Stimulated activated CD4-positive, alpha-beta T cell treated with anti-CD3 and anti-CD28 coated beads, Interleukin-4, amount 100 ng/mL, for 4 hours (primary cell): ENCODE measurements at regions not wholly inside any gene's neighbourhood (a gene's known extent, or its start where the extent isn't known, plus 50 kb on each side); places are given as distances from the start of the nearest gene placed in this dataset.

Experiments used
- DNase-seq, 2 experiments: peaks; one replicate each; pipeline ENCODE4 v3.0.0-alpha.2; 2020

DNA sequence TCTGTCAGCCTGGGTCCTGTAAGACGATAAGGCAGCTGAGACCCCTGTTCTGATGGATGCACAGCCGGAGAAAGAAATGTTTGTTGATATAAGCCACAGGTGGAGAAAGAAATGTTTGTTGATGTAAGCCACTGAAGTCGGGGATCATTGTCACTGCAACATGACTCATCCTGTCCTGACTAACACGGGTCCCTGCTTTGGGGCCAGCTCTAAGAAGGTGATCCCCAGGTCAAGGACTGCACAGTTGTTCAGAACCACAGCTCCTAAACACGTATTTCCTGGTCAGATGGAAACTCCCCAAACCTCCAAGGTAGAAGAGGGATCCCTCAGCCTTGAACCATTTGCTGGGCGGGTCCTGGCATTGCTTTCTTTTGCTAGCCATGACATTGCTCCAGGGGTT lies 86.4 kb upstream of the IGSF21 start:
- DNase-seq: no peak

DNA sequence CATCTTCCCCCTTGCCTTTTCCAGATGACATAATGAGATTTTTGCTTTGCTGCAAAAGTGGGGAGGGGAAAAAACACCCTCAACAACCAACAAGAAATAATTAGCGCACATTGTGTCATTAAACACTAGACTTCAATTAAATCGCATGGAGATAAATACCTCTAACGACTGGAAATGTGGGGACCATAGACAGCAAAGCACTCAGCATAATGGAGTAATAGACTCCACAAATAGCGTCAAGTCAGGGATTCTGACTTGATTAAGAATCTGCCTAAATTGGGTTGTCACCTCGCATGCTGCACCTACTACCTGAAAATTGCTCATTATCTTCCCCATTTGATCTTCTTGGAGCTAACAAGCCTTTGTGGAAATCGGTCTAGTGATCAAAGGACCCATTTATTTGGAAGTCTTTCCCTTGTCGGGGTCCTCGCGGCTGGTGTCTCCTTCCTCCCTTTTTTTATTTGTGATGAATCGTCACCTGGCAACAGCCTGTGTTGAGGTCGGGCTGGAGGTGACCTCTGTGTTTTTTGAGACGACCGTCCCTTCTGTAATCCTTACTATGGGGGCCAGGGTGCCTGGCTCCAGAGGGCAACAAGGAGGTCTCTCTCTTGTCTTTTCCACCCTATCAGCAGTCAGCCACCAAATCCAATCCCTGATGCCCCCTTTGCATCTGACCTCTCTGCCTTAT lies 75.3 kb upstream of the IGSF21 start:
- DNase-seq: no peak

GRCh38 chr1:18035145-18035544 lies 72.5 kb upstream of the IGSF21 start:
- no peak for DNase-seq

DNA sequence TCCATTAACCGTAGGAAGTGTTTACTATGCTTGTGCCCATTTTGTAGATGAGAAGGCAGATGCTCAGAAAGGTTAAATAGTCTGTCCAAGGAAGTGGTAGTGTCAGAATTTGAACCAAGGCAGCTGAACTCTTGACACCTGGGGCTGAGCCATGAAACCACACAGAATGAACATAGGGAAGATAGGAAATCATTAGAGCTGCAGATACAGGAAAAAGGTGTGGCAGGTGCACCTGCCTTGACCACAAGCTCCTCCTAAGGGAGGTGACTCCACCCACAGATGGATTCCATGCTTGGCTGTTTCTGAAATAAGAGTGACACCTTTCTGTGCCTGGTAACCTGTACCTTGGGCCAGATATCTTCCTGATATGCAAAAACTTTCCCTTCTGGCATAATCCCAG lies 69.9 kb upstream of the IGSF21 start:
- DNase-seq: no peak

DNA sequence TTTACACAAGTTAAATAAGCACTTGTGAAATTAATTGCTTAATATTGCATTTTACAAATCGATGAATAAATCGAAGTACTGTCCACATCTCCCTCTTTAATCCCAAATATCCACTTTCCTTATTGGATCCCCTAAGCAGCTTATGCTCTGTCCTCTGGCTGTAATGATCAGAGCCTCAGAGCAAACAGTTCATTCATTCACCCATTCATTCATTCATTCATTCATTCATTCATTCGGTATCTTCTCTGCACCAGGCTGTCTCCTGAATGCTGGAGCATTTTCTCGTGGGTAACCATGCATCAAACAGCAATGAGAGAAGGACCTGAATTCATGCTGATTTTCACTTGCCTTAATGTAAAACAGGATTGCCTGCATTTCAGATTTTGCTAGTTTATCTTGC lies 69.5 kb upstream of the IGSF21 start:
- DNase-seq: no peak

GRCh38 chr1:18039102-18039501 lies 68.5 kb upstream of the IGSF21 start:
- no peak for DNase-seq

GRCh38 chr1:18041102-18041501 lies 66.5 kb upstream of the IGSF21 start:
- DNase-seq: no peak

GRCh38 chr1:18041685-18042355 lies 65.8 kb upstream of the IGSF21 start:
- DNase-seq: no peak

- no peak for DNase-seq
Measured at GRCh38 chr1:18043871-18044270, 63.7 kb upstream of the IGSF21 start.

- no peak for DNase-seq
Measured at GRCh38 chr1:18045203-18045602, 62.4 kb upstream of the IGSF21 start.

- DNase-seq: no peak
Measured at GRCh38 chr1:18045621-18046020, 62.0 kb upstream of the IGSF21 start.

DNA sequence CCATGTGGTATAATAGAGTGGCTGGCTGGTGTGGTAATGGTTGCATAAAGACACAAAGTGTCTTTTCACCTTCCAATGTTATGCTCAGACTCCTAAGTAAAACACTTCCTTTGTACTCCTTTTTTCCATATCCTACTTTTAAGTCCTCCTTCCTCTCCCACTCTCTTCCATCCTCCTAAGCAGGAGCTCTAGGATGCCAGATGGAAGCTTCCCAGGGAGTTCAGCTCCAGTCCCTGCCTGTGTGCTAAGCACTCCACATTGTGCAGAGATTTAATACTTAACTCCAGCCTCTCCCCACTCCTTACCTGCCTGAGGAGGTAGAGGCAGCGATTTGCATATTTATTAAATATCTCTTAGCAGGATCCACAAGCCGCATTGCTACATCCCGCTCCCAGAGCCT lies 60.5 kb upstream of the IGSF21 start:
- no peak for DNase-seq

DNA sequence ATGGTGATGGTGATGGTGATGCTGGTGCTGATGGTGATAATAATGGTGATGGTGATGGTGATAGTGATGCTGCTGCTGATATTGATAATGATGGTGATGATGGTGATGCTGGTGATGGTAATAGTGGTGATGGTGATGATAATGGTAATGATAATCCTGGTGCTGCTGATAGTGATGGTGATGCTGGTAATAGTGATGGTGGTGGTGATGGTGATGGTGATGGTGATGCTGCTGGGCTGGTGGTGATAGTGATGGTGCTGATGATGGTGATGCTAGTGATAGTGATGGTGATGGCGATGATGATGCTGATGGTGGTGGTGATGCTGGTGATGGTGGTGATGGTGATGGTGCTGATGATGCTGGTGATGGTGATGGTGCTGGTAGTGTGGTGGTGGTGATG lies 58.4 kb upstream of the IGSF21 start:
- no peak for DNase-seq

DNA sequence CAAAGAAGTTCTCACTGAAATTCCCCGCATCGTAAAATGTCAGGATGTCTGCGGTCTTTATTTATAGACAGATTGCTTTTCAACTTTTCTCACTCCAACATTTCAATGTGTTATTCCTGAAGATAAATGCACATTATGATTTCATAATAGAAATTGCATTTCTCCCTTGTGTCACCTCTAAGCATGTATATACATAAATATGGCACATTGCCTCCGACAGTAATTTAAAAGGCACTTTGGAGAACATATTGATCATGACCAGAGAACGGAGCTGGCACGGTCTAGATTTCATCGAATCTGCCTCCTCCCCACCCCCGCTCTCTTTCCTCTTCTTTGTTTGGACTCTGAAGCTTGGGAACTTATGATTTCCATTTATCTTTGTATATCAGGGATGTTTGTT lies 54.9 kb upstream of the IGSF21 start:
- no peak for DNase-seq

GRCh38 chr1:18055156-18055555 lies 52.4 kb upstream of the IGSF21 start:
- DNase-seq: no peak

GRCh38 chr1:18056545-18056944 lies 51.1 kb upstream of the IGSF21 start:
- no peak for DNase-seq

- no peak for DNase-seq
Measured at GRCh38 chr1:18057623-18058022, 50.0 kb upstream of the IGSF21 start.
